Kidney glomerular epithelial cell (primary cell): ENCODE measurements at regions not wholly inside any gene's neighbourhood (a gene's known extent, or its start where the extent isn't known, plus 50 kb on each side); places are given as distances from the start of the nearest gene placed in this dataset.

ENCODE experiments used
- DNase-seq: peaks from one replicate; lab custom pipeline; 2025; lab: John Stamatoyannopoulos, UW

- no peak for DNase-seq
Measured at GRCh38 chr11:37026326-37026725, 428.3 kb upstream of the RAG2 start.

- no peak for DNase-seq
Measured at GRCh38 chr11:37006563-37006962, 408.5 kb upstream of the RAG2 start.

- DNase-seq, result no peak
Measured at GRCh38 chr11:37002831-37003230, 404.8 kb upstream of the RAG2 start.

GRCh38 chr11:36997656-36998055 is 399.6 kb upstream of the RAG2 start:
- DNase-seq, result no peak

- DNase-seq, result no peak
Measured at GRCh38 chr11:36996795-36997194, 398.8 kb upstream of the RAG2 start.

GRCh38 chr11:36994208-36994607 is 396.2 kb upstream of the RAG2 start:
- no peak for DNase-seq

GRCh38 chr11:36988556-36988955 is 390.5 kb upstream of the RAG2 start:
- DNase-seq, result no peak

GRCh38 chr11:36985562-36985961 is 387.5 kb upstream of the RAG2 start:
- no peak for DNase-seq

- no peak for DNase-seq
Measured at GRCh38 chr11:36976741-36977140, 378.7 kb upstream of the RAG2 start.

- DNase-seq, result no peak
Measured at GRCh38 chr11:36974771-36975170, 376.7 kb upstream of the RAG2 start.

- DNase-seq, result no peak
Measured at GRCh38 chr11:36953976-36954375, 355.9 kb upstream of the RAG2 start.

GRCh38 chr11:36948460-36949127 is 350.6 kb upstream of the RAG2 start:
- no peak for DNase-seq

- DNase-seq, result no peak
Measured at GRCh38 chr11:36945384-36945783, 347.3 kb upstream of the RAG2 start.

GRCh38 chr11:36933481-36933880 is 335.4 kb upstream of the RAG2 start:
- DNase-seq, result no peak

- no peak for DNase-seq
Measured at GRCh38 chr11:36931139-36931538, 333.1 kb upstream of the RAG2 start.

GRCh38 chr11:36930256-36930655 is 332.2 kb upstream of the RAG2 start:
- DNase-seq, result no peak

- no peak for DNase-seq
Measured at GRCh38 chr11:36929401-36929800, 331.4 kb upstream of the RAG2 start.

GRCh38 chr11:36928621-36929020 is 330.6 kb upstream of the RAG2 start:
- DNase-seq, result no peak

GRCh38 chr11:36899800-36900199 is 301.8 kb upstream of the RAG2 start:
- no peak for DNase-seq

- no peak for DNase-seq
Measured at GRCh38 chr11:36890841-36891240, 292.8 kb upstream of the RAG2 start.

GRCh38 chr11:36890121-36890679 is 292.2 kb upstream of the RAG2 start:
- DNase-seq, result no peak

- DNase-seq, result no peak
Measured at GRCh38 chr11:36885154-36885553, 287.1 kb upstream of the RAG2 start.

GRCh38 chr11:36878737-36879136 is 280.7 kb upstream of the RAG2 start:
- DNase-seq, result no peak

- no peak for DNase-seq
Measured at GRCh38 chr11:36877149-36877548, 279.1 kb upstream of the RAG2 start.
